ENCODE measurements at regions not wholly inside any gene's neighbourhood (a gene's known extent, or its start where the extent isn't known, plus 50 kb on each side); places are given as distances from the start of the nearest gene placed in this dataset.

GRCh38 chr9:556199-556598, 285.3 kb upstream of the DMRT1 start:
- Mint-ChIP-seq H3K36me3 (no peaks in the 10 kb centered on the region), H3K9me3 (no peaks in the 10 kb centered on the region), H3K4me3 (no peak overlapping the region), H3K27me3 (ENCODE audit: low read depth in 2 of 2) (peaks cover 24 to 57% of the 10 kb centered on the region in 2 donors), H3K4me1 (no peaks in the 10 kb centered on the region), H3K27ac (no peak overlapping the region)
- DNase-seq (no peak), ATAC-seq (no peak)
- WGBS (ENCODE audit: insufficient coverage), result 70% methylated on average over 3 of the region's 3 CpGs
- H3K4me1 ChIP-seq (ENCODE audit: control insufficient read depth, insufficient read depth, low read length), result no peaks in the 10 kb centered on the region
- H3K27ac ChIP-seq (ENCODE audit: low read length), result no peak overlapping the region
- intact Hi-C loops (cut with micrococcal nuclease), result no loop called here
- no peak overlapping the region for H3K4me3 ChIP-seq (ENCODE audit: low read length)
- TF ChIP-seq, protein P1, sequence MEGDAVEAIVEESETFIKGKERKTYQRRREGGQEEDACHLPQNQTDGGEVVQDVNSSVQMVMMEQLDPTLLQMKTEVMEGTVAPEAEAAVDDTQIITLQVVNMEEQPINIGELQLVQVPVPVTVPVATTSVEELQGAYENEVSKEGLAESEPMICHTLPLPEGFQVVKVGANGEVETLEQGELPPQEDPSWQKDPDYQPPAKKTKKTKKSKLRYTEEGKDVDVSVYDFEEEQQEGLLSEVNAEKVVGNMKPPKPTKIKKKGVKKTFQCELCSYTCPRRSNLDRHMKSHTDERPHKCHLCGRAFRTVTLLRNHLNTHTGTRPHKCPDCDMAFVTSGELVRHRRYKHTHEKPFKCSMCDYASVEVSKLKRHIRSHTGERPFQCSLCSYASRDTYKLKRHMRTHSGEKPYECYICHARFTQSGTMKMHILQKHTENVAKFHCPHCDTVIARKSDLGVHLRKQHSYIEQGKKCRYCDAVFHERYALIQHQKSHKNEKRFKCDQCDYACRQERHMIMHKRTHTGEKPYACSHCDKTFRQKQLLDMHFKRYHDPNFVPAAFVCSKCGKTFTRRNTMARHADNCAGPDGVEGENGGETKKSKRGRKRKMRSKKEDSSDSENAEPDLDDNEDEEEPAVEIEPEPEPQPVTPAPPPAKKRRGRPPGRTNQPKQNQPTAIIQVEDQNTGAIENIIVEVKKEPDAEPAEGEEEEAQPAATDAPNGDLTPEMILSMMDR (IDR thresholded peaks at IDR 0.05), result no peak
- H3K9me3 ChIP-seq (ENCODE audit: control insufficient read depth, insufficient read depth, low read length), result no peaks in the 10 kb centered on the region
- no peaks in the 10 kb centered on the region for H3K27me3 ChIP-seq (ENCODE audit: control insufficient read depth, insufficient read depth, low read length)
- no peaks in the 10 kb centered on the region for H3K36me3 ChIP-seq (ENCODE audit: control insufficient read depth, insufficient read depth, low read length)

DNA sequence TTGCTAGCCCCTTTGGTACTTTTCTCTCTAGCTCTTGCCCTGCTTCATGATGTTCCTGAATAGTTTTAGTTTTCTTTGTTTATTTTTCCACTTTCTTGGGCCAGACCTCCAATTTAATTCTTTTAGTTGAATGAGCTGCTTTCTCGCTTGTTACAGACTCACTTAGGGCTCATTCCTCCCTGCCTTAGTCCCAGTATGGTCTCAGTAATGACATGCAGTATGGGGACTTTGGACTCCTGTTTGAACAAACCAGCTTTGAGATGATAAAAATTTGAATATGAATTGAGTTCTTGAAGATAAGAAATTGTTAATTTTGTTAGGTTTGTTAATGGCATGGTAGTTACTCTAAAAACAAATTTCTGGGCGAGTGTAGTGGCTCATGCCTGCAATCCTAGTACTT, 284.8 kb upstream of the DMRT1 start:
- WGBS (ENCODE audit: insufficient coverage), result 88% methylated on average over 2 of the region's 2 CpGs
- Histone ChIP-seq H3K27ac (ENCODE audit: low read length) (no peak overlapping the region), H3K9me3 (ENCODE audit: control insufficient read depth, insufficient read depth, low read length) (no peaks in the 10 kb centered on the region), H3K27me3 (ENCODE audit: control insufficient read depth, insufficient read depth, low read length) (no peaks in the 10 kb centered on the region), H3K36me3 (ENCODE audit: control insufficient read depth, insufficient read depth, low read length) (no peaks in the 10 kb centered on the region), H3K4me1 (ENCODE audit: control insufficient read depth, insufficient read depth, low read length) (no peaks in the 10 kb centered on the region), H3K4me3 (ENCODE audit: low read length) (no peak overlapping the region)
- DNase-seq (no peak), ATAC-seq (no peak)
- H3K9me3 Mint-ChIP-seq, result no peaks in the 10 kb centered on the region
- no peaks in the 10 kb centered on the region for H3K36me3 Mint-ChIP-seq
- no peak overlapping the region for H3K4me3 Mint-ChIP-seq
- intact Hi-C loops (cut with micrococcal nuclease), result no loop called here
- peaks cover 24 to 62% of the 10 kb centered on the region in 2 donors for H3K27me3 Mint-ChIP-seq (ENCODE audit: low read depth in 2 of 2)
- TF ChIP-seq, protein P1 (IDR thresholded peaks at IDR 0.05), result no peak
- H3K27ac Mint-ChIP-seq, result no peak overlapping the region
- H3K4me1 Mint-ChIP-seq, result no peaks in the 10 kb centered on the region

- Mint-ChIP-seq H3K27ac (no peak overlapping the region), H3K36me3 (no peaks in the 10 kb centered on the region), H3K27me3 (ENCODE audit: low read depth in 2 of 2) (peaks cover 21 to 62% of the 10 kb centered on the region in 2 donors), H3K4me3 (no peak overlapping the region), H3K9me3 (no peaks in the 10 kb centered on the region), H3K4me1 (no peaks in the 10 kb centered on the region)
- H3K36me3 ChIP-seq (ENCODE audit: control insufficient read depth, insufficient read depth, low read length), result no peaks in the 10 kb centered on the region
- no peak for DNase-seq
- H3K4me3 ChIP-seq (ENCODE audit: low read length), result no peak overlapping the region
- no peaks in the 10 kb centered on the region for H3K27me3 ChIP-seq (ENCODE audit: control insufficient read depth, insufficient read depth, low read length)
- TF ChIP-seq, protein P1 (IDR thresholded peaks at IDR 0.05), result no peak
- no peaks in the 10 kb centered on the region for H3K9me3 ChIP-seq (ENCODE audit: control insufficient read depth, insufficient read depth, low read length)
- no peaks in the 10 kb centered on the region for H3K4me1 ChIP-seq (ENCODE audit: control insufficient read depth, insufficient read depth, low read length)
- ATAC-seq, result no peak
- H3K27ac ChIP-seq (ENCODE audit: low read length), result no peak overlapping the region
- WGBS (ENCODE audit: insufficient coverage), result 86% methylated on average over 7 of the region's 9 CpGs
- intact Hi-C loops (cut with micrococcal nuclease), result no loop called here
These were observed 283.8 kb upstream of the DMRT1 start for GRCh38 chr9:557601-558201.

- Mint-ChIP-seq H3K9me3 (no peaks in the 10 kb centered on the region), H3K4me1 (no peaks in the 10 kb centered on the region), H3K27me3 (ENCODE audit: low read depth in 2 of 2) (peaks cover 32 to 64% of the 10 kb centered on the region in 2 donors), H3K27ac (no peak overlapping the region), H3K4me3 (no peak overlapping the region), H3K36me3 (no peaks in the 10 kb centered on the region)
- H3K4me1 ChIP-seq (ENCODE audit: control insufficient read depth, insufficient read depth, low read length), result no peaks in the 10 kb centered on the region
- H3K36me3 ChIP-seq (ENCODE audit: control insufficient read depth, insufficient read depth, low read length), result no peaks in the 10 kb centered on the region
- intact Hi-C loops (cut with micrococcal nuclease), result no loop called here
- no peaks in the 10 kb centered on the region for H3K9me3 ChIP-seq (ENCODE audit: control insufficient read depth, insufficient read depth, low read length)
- TF ChIP-seq, protein P1 (IDR thresholded peaks at IDR 0.05), result no peak
- H3K27me3 ChIP-seq (ENCODE audit: control insufficient read depth, insufficient read depth, low read length), result no peaks in the 10 kb centered on the region
- H3K4me3 ChIP-seq (ENCODE audit: low read length), result no peak overlapping the region
- H3K27ac ChIP-seq (ENCODE audit: low read length), result no peak overlapping the region
- DNase-seq, result no peak
- no CpG with 5 or more reads among the region's 1 CpG for WGBS (ENCODE audit: insufficient coverage)
- ATAC-seq, result no peak
These were observed 280.1 kb upstream of the DMRT1 start for GRCh38 chr9:561427-561826.
